A204.1 (cell line): ENCODE measurements at regions not wholly inside any gene's neighbourhood (a gene's known extent, or its start where the extent isn't known, plus 50 kb on each side); places are given as distances from the start of the nearest gene placed in this dataset.

Source experiments
- FAIRE-seq: peaks from 2 replicates; lab custom pipeline; 2012; peaks lifted over from hg19 to GRCh38; lab: Jason Lieb, UNC

DNA sequence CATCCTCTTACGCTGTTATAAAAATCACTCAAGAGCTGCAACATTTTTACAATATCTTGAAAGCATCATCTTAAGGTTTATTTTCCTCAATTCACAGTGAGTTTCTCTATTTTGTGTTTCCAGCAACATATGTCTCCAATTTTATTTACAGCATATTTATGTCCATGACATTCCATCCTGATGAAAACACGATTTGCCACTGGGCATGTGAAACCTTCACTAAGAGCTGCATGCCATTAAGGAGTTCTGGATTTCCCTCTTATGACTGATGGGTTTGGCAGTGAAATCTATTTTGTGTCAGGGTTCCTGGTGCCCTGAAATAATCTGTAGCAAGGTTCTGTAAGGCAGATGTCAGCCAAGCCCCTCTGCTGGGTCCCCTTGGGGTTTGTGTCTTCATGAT, 527.6 kb upstream of the KLF12 start:
- no peak for FAIRE-seq

DNA sequence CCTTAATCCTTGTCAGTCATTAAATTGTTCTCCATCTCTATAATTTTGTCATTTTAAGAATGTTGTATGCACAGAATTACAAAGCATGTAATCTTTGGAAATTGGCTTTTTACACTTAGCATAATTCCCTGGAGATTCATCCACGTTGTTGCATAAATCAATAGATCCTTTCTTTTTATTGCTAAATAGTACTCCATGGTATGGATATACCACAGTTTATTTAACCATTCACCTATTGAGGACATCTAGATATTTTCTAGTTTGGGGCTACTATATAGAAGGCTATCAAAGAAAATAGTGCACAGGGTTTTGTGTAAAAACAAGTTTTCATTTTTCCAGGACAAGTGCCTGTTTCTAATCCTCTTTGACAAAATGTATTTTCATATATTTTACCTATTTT, 523.6 kb upstream of the KLF12 start:
- FAIRE-seq: no peak

DNA sequence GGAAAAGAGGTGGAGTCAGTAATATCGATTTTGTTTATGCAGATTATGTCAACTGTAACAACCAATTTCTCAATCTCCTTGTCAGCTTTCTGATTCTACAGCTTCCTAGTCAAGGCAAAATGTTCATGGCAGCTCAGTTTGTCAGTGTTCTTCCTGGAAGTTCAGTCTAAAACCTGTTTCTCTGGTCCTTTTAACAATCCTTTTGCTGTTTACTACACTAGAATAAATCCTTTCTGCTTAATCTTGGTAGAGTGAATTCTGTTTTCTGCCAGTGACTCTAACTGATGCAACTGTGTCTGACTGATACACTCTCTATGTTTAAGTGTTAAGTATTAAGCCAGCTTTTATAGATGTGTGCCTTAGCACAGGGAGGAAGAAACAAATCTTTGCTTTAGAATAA, 516.9 kb upstream of the KLF12 start:
- no peak for FAIRE-seq

DNA sequence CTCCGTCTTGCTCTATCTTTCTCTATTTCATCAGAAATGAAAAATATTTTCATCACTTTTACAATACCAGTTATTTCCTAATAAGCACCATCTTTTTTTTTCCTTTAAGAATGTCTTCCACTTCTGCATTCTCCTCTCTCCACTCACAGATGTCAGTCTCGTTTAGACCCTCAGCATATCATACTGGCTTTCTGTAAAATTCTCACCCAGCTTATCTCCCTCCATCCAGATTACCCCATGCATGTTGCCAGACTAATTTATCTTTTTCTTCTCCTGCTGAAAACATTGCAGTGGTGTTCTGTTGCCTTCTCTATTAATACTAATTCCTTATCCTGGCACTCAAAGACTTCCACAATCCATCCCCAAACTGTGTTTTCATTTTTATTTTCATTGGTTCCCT, 513.8 kb upstream of the KLF12 start:
- no peak for FAIRE-seq

DNA sequence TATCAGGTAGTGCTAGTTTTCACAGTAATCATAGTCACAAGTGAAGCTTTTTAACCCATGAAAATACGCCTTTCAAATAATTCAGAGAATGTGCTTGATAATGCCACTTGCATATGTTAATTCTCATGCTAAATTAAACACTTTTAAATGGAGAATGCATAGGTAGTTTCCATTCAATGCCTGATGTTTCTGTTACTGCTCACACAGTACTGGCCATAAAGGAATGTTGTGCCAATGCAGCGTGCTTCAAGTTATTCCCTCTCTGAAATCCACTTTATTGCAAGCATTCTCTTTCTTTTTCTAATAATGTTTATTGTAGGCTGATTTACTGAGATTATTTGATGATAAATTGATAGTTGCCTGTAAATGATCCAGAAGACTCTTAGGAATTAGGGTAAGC, 513.0 kb upstream of the KLF12 start:
- FAIRE-seq: no peak

DNA sequence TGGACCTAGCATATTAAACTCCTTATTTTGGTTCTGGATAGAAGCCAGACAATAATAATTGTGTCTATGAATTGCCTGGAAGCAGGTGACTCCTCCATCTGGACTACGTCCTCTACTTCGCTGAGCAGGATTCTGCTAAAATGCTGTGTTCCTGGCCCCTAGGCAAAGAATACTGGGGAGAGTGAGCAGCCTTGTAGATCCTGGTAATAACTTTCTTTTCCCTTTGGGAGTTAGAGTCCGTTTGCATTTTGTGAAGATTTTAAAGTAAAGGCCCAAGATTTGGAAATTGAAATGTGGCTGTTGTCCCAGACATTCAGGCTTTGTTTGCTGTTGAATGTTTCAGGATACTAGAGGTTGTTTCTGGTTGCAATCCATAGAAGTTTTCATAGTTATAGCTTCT, 511.9 kb upstream of the KLF12 start:
- FAIRE-seq: no peak

DNA sequence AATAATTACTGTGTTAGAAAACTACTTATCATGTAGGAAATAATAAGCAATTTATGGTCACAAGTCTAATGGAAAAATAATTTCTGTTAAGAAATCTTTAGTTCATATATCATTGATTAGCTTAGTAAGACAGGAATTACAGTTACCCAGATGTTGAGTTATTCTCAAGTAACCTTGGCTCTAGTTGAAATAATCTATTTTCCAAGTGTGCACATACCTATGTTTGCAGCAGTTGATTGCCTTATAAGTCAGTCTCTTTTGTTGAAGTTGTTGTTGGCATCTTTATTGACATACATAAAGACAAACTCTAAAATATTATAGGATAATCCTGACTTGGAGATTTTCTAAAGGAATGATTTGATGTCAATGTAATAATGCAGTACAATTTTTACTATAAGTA, 511.4 kb upstream of the KLF12 start:
- FAIRE-seq: no peak

DNA sequence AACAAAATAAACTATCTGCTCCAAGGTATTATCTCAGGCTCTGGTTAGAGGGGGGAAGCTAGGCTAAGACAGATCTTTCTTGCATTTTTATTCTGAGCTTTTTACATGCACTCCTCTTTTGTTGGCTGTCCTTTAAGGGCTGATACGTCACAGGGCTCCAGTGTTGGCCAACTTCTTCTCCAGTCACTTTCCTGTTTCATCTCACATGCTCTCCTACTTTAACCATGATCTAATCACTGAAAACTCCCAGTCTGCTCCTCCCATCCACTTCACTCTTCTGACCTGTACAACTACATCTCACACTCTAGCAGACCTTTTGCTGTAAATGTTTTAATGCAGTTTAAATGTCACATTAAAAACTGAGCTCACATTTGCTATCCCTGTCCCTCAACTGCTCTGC, 510.0 kb upstream of the KLF12 start:
- FAIRE-seq: no peak

DNA sequence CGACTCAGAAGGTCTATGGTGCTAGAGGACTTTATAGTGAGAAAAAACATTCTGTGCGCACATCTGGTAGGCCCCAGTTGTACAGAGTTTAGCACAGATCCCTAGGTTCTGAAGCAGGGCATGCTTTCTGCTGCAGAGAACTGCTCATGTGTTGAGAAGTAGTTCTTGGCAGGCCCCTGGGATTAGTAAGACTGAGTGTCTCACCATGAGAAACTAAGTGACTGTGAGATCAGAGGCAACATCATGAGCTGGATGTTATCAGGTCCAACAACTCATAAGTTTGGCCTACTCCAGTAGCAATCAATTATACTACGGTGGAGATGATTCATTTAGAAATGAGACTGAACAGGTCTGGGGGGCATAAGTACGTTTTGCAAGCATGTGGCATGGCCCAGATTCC, 507.4 kb upstream of the KLF12 start:
- no peak for FAIRE-seq

DNA sequence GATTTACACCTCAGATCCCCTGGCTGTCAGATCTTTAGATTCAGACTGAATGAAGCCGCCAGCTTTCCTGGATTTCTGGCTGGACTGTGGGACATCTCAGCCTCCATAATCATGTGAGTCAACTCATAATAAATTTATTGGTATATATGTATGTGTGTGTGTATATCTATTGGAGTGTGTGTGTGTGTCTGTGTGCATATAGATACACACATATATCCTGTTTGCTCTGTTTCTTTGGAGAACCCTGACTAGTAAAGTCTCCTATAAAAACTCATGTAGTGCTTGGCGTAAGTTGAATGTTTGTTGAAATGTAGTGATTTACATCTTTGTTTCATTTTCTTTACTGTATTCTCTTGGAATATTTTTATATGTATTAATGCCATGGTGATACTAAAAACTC, 499.5 kb upstream of the KLF12 start:
- FAIRE-seq: no peak

DNA sequence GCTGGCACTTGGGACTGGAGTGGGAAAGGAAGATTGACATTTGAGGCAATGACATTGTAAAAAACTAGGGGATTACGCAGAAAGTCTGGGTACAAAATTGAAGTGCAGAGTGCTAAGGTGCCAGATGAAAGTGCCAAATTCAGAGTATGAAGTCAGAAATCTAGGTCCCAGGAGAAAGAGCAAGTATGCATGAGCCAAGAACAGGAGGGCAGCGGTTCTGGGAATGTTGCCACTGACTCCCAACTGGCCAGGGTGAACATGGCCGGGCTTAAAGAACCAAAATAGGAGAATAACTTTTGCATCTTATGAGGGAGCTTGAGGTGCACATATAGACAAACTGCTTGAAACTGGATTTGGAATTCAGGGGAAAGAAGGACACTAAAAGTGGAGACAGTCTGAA, 495.8 kb upstream of the KLF12 start:
- FAIRE-seq: no peak

DNA sequence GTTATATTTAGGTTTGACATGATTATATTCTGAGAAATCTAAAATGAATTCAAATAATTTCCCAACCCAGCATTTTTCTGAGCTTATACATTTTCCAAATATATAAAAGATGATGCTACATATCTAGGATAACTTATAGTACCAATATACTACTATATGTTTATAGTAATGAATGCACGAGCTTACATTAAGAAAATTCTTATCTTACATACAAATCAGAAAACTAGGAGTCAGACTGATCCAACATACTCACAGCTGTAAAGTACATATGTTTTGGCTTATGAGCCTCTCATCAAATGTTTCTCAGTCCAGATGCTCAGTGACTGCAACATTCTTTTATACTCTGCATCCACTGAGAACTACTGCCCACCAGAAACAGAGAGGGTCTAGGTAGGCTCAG, 491.3 kb upstream of the KLF12 start:
- no peak for FAIRE-seq

DNA sequence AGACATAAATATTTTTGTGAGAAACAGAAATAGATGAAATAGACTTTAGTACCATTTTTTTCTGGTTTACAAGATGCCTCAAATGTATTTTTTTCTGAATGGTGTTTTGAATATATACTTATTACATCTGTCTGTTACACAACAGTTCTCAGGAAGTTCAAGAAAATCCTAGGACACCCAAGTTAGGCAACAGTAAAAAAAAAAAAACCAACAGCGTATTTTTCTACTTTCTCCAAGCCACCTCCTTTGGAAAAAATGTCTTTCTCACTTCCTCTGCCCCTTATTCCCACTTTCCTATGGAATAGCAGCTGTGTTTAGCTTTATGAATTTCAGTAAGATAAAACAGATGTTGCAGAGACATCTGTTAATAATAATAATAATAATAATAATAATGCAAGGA, 489.6 kb upstream of the KLF12 start:
- no peak for FAIRE-seq

DNA sequence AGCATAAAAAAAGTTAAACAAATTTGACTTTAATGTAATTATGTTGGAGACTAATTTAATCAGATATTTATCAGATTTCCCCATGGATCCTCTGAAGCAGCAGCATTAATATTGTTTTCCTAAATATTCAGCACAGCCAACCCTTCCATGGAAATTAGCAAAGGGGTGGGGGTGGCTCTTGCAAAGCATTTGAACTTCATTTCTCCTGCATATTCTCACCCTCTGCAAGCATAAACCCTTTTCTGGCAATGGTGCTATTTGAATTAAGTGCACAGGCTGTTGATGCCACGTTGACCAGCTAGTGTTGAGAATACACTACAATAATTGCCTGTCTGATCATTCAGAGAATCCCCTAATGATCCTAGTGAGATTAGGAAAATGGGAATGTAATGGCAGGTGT, 488.1 kb upstream of the KLF12 start:
- FAIRE-seq: no peak

DNA sequence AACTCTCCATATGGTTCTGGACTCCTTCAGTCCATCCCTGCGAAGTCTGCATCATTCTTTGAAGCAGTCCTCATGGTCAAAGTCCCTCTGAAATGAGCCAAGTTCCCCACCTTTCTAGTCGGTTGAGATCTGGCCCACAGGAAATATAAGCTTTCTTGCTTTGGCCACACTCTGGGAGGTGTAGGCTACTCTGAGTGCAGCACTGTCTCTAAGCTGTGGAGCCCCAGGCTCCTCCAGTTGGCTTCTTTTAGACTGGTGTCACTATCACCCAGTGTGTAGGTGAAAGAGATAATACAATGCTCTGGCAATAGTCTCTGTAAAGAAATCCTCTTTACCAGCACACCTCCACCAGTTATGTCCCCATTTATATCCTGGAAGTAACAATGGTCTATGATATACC, 486.5 kb upstream of the KLF12 start:
- FAIRE-seq: no peak

DNA sequence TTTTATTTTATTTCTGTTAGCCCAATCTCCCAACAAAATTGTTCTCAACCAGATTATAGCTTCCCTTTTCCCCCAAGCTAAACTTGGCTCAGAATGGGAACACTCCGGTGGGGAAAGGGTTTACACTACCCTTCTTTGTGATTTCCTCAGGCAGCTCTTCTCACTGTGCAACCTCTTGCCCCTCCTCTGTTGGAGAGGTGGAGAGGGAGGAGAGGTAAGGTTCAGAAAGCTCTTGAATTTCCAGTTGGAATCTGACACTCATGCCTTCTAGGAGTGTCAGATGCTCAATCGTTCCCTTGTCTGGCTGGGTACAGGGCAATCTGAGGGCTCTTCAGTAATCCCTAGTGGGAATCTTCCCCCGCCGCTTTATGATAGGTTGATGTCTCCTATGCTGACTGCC, 486.1 kb upstream of the KLF12 start:
- no peak for FAIRE-seq

DNA sequence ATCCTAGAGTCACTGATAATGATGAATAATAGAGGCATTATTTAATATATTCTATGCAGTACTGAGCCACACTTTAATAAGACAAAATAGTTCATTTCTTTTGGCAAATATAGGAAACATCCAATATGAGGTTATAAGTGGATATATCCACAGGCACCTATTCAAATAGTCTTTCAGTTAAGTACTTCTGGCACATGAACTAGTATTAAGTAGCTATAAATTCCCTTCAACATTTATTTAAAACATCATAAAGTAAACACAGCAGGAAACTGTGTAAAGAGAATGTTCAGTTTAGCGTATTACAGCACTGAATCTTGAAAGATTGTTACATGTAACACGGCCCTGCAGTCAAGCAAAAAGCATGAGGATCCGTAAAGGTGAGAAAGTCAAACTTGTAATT, 463.3 kb upstream of the KLF12 start:
- FAIRE-seq: no peak

DNA sequence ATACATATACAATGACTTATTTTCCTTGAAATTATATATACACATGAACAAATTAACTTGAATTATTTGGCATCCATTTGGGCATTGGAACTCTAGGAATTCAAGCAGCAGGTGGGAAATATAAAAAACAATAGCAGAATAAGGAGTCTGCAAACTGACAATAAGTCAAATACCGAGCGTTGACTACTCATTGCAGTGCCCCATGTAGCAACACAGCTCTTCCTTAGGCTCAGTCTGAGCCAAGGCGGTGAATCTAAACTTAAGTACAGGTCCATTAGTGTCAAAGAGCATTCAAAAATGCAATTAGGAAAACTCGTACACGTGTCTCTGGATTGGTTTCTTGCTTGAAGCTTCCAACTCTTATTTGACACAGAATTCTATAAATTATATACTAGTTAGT, 462.5 kb upstream of the KLF12 start:
- no peak for FAIRE-seq

DNA sequence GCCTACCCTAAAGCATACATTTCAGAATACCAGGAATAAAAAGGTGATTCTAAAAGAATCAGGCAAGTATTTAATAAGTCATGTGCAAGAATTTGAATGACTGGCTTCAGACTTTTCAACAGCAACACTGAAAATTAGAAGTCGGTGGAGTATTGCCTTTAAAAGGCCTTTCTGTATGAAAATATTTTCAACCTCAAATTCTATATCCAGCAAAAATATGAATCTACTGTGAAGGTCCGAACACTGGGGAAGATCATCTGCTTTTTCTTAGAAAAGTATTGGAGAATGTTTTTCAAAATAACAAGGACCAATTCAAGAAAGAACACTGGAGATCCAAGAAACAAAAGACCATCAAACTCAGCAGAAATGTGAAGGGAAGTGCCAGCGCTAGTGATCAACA, 459.5 kb upstream of the KLF12 start:
- FAIRE-seq: no peak

DNA sequence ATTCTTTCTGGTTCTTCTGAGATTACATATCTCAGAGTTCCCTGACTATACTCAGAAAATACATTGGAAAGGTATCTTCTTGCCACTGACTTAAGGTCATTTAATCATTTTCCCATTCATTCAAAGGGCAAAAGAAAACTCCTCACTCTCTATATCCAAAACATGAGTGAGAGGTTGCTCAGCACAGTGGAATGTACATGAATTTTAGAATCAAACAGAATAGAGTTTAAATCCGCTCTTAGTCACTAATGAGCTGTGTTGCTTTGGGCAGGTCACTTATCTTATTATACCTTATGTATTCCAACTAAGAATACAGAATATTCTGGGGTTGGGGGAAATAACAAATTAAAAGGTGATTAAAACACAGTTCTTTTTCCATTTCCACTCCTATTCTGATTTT, 452.6 kb upstream of the KLF12 start:
- no peak for FAIRE-seq

DNA sequence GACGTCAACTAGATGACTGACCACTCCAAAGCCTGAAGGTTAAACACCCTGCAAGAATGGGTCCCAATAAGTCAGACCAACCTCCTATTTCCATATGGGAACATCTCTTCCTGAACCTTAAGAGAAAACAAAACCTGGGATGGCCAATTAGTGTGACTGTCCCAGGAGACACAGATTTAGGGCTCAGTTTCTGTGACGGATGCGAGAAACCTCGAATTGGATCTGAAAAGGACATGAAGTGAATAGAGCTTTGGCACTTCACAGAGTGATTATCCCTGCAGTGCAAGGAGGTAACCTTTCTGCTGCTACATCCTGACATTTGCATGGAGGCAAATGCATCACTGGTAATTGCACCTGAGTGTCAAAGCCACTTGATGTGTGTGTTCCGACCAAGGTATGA, 442.2 kb upstream of the KLF12 start:
- no peak for FAIRE-seq

DNA sequence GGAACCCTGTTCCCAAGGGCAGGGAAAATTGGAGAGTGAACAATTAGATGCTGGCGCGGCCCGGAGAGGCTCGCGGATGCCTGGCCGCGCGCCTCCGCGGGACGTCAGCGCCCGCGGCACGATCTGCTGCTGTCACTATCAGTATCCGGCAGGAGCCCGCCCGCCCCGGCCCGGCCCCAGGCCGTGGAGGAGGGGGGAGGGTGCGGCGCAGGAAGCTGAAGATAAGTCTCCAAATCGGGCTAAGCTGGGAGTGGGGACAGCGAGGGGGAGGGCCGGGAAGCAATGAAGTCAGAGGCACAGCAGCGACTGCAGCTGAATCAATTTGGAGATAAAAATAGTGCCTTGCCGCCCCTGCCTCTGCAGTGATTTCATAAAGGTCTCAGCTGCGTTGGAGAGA, 441.5 kb upstream of the KLF12 start:
- no peak for FAIRE-seq

DNA sequence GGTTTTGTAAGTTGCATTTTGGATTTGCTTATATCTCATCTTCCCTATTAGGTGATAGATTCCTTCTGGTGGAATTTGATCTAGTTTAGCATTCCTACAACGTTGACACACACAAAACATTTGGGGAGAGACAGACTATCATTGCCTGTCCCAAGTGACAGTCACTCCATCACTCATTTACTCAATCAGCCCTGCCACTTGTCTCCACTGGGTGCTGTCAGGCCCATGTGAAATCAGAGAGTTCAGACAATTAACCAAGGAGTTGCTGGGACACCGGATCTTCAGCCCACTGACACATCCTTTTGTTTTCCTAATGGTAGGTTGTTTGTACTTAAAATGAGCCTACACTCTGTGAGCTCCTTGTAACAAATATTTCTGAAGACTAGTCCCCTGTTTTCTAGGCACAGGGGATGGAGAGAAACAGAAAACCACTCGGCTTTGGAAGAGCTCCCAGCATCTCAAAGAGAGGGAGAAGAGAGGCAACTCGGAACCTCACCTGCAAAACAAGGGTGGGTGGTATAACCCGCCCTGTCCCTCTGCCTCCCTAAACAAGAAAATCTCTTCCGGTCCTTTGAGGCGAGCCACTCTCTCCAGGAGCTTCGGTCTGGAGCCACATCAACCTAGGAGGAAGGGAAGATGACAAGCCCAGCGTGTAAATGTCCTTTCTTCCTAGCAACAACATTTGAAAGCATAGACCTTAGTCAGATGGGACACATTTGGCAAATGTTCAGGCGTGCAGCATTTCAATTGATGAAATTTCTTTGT, 440.9 kb upstream of the KLF12 start:
- no peak for FAIRE-seq

DNA sequence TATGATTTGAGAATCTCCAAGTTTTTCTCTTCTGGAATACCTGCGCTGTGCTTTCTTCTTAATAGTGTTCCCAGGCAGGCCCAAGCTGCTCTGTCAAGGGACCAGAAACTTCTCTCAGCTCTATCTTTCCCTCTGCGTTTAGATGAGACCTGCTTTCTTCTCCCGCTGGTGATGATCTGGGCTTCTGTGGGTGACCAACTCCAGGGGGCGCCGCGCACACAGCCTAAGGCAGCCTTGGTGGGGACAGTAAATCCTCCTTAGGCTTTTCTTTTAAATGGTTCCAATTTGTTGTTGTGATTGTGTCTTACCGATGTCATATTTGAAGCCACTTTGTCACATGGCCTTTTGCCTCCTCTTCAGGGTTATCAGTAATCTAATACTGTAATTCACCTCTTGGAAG, 439.4 kb upstream of the KLF12 start:
- no peak for FAIRE-seq

DNA sequence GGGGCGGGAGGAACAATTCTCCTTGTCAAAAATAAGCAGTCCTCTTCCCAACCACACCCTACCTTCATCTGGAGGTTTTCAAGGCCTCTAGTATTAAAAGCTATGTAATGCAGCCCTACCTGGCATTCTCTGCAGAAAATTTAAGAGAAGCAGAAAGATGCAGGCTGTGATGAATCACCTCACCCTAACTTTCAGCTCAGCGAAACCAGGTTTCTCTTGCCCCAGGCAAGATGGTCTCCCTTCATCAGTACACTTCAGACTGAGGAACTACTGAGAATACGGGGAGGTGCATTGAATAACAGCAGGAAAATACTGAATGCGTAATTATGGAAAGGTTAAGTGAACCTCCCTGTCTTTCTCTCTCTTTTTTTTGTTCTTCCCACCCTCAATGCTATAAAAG, 437.6 kb upstream of the KLF12 start:
- FAIRE-seq: no peak
